ENCODE measurements at regions not wholly inside any gene's neighbourhood (a gene's known extent, or its start where the extent isn't known, plus 50 kb on each side); places are given as distances from the start of the nearest gene placed in this dataset.

DNA sequence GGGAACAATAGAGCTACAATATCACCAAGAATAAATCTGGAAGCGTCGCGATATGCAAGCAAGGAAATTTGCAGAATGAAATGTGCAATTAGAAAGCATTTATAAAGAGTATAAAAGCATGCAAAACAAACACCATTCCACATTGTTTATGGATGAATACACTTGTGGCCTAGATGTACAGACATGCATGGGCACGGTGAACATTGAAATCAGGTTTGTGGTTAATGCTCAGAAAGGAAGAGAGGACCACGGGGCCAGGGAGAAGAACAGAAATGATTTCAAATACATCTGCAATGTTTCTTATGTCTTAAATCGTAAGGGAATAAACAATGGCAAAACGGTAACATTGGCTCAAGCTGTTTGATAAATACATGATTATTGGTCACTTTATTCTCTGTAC is 235.9 kb downstream of the FOXL1 start:
- WGBS (ENCODE audit: insufficient coverage, insufficient replicate concordance, low lambda C conversion rate, missing lambda C conversion rate): 35% methylated on average over 7 of the region's 7 CpGs
- SMC1A ChIA-PET (ENCODE audit: uncharacterized antibody, unreplicated experiment): interaction anchor here (0.7 kb wide), 1 partner anchor 1434 kb away, joined by 3 read pairs; no protein-coding TSS in a partner anchor
- H3K4me2 ChIP-seq (ENCODE audit: control insufficient read depth, insufficient read depth): no peak overlapping the region
- intact Hi-C loops (cut with micrococcal nuclease; ENCODE audit: unreplicated experiment): no loop called here
- no peak for FAIRE-seq
- in situ Hi-C loops (cut with MboI): no loop called here
- H4K20me1 ChIP-seq (ENCODE audit: control insufficient read depth, insufficient read depth): no peaks in the 10 kb centered on the region
- no peak overlapping the region for H3K9ac ChIP-seq (ENCODE audit: control insufficient read depth, insufficient read depth, low read length)
- no peak for ATAC-seq
- RAD21 ChIA-PET (ENCODE audit: unreplicated experiment): no interaction called here
- no peak overlapping the region for H3K27ac ChIP-seq (ENCODE audit: control insufficient read depth, insufficient read depth)
- no peaks in the 10 kb centered on the region for H3K36me3 ChIP-seq (ENCODE audit: control insufficient read depth in 2 of 2, insufficient read depth in 2 of 2, low read length in 1 of 2)
- DNase-seq (ENCODE audit: low read depth, low spot score): no peak
- H2AFZ ChIP-seq (ENCODE audit: control insufficient read depth, low read depth, low read length): no peak overlapping the region
- H3K79me2 ChIP-seq (ENCODE audit: control insufficient read depth, insufficient read depth, low read length): no peaks in the 10 kb centered on the region
- no peak overlapping the region for H3K4me3 ChIP-seq
- no TSS peak for BruUV-seq (replicated peaks)
- no peaks in the 10 kb centered on the region for H3K4me1 ChIP-seq (ENCODE audit: control insufficient read depth, insufficient read depth, low read length)
- POLR2A ChIA-PET: no interaction called here
- H3K27me3 ChIP-seq (replicated peaks in 1 of 2; ENCODE audit: control insufficient read depth in 2 of 2, insufficient read depth in 2 of 2, low read length in 1 of 2): no peaks in the 10 kb centered on the region; a peak in 1 of 4 replicates
- no peak for TF ChIP-seq SUPT20H (IDR thresholded peaks at IDR 0.05; ENCODE audit: borderline replicate concordance, control insufficient read depth, low read depth, low read length)
- no peak for TF ChIP-seq SREBF1 (IDR thresholded peaks at IDR 0.05; ENCODE audit: low read length)
- no peak for TF ChIP-seq CREM (IDR thresholded peaks at IDR 0.05; ENCODE audit: low read depth)
- no peak for TF ChIP-seq IKZF1 (conservative IDR thresholded peaks at IDR 0.05)
- TF ChIP-seq ZSCAN29 (IDR thresholded peaks at IDR 0.05): no peak
- TF ChIP-seq, protein P1, sequence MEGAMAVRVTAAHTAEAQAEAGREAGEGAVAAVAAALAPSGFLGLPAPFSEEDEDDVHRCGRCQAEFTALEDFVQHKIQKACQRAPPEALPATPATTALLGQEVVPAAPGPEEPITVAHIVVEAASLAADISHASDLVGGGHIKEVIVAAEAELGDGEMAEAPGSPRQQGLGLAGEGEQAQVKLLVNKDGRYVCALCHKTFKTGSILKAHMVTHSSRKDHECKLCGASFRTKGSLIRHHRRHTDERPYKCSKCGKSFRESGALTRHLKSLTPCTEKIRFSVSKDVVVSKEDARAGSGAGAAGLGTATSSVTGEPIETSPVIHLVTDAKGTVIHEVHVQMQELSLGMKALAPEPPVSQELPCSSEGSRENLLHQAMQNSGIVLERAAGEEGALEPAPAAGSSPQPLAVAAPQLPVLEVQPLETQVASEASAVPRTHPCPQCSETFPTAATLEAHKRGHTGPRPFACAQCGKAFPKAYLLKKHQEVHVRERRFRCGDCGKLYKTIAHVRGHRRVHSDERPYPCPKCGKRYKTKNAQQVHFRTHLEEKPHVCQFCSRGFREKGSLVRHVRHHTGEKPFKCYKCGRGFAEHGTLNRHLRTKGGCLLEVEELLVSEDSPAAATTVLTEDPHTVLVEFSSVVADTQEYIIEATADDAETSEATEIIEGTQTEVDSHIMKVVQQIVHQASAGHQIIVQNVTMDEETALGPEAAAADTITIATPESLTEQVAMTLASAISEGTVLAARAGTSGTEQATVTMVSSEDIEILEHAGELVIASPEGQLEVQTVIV (IDR thresholded peaks at IDR 0.05; ENCODE audit: borderline replicate concordance, partially characterized antibody): no peak
- TF ChIP-seq CHD1 (IDR thresholded peaks at IDR 0.05; ENCODE audit: low read depth, low read length): no peak
- TF ChIP-seq CBX3 (IDR thresholded peaks at IDR 0.05; ENCODE audit: borderline replicate concordance, low read depth): no peak
- no peak for TF ChIP-seq MAX (IDR thresholded peaks at IDR 0.05; ENCODE audit: low read depth, low read length)
- TF ChIP-seq, protein P2, sequence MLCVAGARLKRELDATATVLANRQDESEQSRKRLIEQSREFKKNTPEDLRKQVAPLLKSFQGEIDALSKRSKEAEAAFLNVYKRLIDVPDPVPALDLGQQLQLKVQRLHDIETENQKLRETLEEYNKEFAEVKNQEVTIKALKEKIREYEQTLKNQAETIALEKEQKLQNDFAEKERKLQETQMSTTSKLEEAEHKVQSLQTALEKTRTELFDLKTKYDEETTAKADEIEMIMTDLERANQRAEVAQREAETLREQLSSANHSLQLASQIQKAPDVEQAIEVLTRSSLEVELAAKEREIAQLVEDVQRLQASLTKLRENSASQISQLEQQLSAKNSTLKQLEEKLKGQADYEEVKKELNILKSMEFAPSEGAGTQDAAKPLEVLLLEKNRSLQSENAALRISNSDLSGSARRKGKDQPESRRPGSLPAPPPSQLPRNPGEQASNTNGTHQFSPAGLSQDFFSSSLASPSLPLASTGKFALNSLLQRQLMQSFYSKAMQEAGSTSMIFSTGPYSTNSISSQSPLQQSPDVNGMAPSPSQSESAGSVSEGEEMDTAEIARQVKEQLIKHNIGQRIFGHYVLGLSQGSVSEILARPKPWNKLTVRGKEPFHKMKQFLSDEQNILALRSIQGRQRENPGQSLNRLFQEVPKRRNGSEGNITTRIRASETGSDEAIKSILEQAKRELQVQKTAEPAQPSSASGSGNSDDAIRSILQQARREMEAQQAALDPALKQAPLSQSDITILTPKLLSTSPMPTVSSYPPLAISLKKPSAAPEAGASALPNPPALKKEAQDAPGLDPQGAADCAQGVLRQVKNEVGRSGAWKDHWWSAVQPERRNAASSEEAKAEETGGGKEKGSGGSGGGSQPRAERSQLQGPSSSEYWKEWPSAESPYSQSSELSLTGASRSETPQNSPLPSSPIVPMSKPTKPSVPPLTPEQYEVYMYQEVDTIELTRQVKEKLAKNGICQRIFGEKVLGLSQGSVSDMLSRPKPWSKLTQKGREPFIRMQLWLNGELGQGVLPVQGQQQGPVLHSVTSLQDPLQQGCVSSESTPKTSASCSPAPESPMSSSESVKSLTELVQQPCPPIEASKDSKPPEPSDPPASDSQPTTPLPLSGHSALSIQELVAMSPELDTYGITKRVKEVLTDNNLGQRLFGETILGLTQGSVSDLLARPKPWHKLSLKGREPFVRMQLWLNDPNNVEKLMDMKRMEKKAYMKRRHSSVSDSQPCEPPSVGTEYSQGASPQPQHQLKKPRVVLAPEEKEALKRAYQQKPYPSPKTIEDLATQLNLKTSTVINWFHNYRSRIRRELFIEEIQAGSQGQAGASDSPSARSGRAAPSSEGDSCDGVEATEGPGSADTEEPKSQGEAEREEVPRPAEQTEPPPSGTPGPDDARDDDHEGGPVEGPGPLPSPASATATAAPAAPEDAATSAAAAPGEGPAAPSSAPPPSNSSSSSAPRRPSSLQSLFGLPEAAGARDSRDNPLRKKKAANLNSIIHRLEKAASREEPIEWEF (IDR thresholded peaks at IDR 0.05; ENCODE audit: insufficient replicate concordance, low read depth, low read length): no peak
- TF ChIP-seq SP1 (IDR thresholded peaks at IDR 0.05; ENCODE audit: low read depth, low read length): no peak
- TF ChIP-seq TAF1 (IDR thresholded peaks at IDR 0.05; ENCODE audit: borderline replicate concordance, low read depth, low read length): no peak
- CTCF ChIA-PET: no interaction called here
- H3K9me3 ChIP-seq (replicated peaks; ENCODE audit: control insufficient read depth, insufficient read depth, low read length): no peaks in the 10 kb centered on the region
